HG03565 (cell line): ENCODE measurements at regions not wholly inside any gene's neighbourhood (a gene's known extent, or its start where the extent isn't known, plus 50 kb on each side); places are given as distances from the start of the nearest gene placed in this dataset.
A peak's percentile ranks its signal among the peaks of the same experiment; 100 is the strongest.

ENCODE experiments used
- ATAC-seq: cut with Tn5 transposase; IDR thresholded peaks from one replicate; pipeline ENCODE4 v1.9.1; 2021; ENCODE audit warnings: mild to moderate bottlenecking, moderate library complexity; ENCODE audit not compliant: unreplicated experiment

GRCh38 chr5:89286320-89286719, 403.3 kb upstream of the MEF2C start:
- ATAC-seq, result no peak

- ATAC-seq, result no peak
Observed at GRCh38 chr5:89283728-89284493, 400.9 kb upstream of the MEF2C start.

DNA sequence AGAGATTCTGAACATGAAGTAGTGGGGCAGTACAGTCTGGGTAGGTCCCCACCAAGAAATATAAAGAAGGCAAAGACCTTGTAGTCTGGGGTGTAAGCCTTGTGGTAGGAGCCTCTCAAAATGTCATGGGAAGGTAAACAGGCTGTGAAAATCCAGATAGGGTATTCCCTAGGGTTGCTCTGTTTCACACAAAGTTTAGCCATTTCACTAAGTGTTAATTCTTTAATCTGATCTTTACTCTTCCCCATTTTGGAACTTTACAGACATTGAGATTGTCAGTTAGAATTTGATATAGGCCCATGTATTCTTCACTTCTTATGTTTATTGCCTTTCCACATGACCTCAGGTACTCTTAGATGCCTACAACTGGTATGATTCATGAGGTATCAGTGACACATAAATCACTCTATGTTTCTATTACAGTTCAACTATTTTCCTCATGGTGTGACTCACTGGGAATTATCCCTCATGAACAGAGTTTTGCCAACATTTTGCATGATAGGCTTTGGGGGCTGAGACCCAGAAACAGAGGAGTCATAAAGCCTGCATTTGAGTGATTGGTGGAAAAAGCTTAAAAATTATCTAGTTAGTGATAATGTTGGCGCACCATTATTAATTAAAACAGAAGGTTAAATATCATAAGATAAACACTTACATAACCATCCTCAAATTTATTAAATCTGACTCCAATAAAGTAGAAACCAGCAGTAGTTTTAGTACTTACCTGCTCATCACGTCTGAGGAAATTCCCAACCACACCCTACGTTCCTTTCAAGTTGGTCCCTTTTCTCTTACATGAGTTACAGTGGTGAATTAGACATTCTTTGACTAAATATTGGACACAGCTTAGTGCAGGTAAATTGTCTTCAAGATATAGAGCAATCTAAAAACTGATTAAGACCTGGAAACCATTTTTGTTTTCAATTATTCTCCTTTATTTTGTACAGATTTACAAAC, 399.8 kb upstream of the MEF2C start:
- ATAC-seq, result peak; percentile 29

DNA sequence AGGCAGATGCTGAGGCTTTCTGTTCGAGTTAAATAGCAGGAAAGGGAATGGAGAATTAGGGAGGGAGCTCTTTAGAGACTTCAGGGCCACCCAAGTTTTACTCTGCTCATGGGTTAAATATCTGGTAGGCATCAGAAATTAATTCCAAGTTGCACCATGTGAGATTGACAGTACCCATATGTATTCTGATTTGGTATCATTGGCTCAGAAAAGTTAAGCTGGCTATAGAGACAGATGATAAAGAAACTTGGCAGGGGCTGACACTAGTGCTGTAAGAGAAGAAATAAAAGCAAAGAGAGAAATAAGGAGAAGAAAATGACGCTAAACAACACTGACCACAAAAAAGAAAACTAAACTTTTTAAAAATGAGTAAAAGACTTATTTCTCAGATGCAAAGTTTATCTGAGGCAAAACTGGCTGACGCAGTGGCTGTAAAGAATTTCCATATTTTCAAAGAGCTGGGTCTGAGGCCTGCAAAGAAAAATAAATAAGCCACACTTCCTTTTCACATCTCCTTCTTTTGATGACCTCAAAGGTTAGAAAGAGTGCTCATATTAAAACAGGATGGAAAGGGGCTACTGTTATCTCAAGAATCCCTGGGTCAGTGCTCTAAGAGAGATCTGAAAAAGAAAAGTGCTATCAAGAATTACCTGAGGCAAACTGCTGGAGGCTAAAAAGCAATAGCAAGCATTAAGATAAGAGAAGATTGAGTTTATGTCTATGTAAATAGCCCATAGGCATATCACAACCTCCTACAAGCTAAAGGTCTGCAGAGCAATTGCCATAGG, 399.0 kb upstream of the MEF2C start:
- peak; percentile 13 for ATAC-seq

DNA sequence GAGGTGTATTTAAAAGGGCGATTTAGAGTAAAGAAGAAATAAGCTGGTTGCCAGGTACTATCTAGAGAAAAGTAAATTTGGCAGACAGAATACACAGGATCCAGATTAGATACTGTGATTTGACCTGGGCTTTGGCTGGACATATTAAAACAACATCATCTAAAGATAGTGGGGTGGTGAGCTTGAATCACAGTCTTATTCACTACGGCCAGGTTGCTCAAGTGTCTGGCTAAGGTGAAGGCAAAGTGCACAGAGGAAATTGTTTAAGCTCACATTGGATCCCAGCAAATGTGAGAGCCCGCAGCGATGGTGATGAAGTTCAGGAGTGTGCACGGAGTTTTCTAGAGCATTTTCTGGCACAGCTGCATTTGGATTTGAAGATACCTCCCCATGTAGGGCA, 398.2 kb upstream of the MEF2C start:
- ATAC-seq, result no peak

DNA sequence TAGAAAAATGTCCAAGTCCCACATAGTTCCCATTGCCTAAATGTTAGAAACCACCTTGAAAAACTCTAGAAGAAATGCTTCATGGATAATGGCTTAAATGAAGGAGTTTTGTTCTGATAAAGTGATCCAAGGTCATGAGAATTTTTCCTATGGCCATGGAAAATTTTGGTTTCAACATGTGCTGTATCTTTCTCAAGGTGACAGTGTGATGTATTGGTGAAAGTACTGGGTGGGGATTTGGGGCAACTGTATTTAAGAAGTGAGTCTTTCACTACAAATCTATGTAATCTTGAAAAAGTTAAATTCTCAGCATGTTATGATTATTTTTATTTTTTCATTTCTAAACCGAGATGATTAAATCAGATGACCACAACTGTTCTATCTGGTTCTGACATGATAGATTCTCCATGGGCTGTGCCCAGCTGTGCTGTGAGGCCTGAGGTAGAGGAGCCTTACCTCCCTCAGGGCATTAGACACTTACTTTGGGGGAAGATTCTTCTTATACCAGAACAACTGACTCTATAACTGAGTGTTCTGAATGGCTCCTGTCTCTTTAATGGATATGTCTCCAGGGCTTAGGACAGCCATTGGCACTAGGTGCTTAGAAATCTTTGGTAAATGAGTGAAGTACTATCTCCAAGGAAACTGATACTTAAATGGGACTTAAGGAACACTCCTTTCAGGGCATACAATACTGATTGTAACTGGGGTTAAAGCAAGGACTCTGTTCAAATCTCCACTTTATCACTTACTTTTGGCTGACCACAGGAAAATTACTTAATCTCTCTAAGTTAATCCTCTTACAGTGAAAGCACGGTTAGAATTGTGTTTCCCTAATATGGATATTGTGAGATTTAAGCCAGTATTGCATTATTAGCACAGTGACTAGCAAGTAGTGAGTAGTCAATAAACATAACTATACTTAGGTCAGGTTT, 397.4 kb upstream of the MEF2C start:
- ATAC-seq, result no peak

DNA sequence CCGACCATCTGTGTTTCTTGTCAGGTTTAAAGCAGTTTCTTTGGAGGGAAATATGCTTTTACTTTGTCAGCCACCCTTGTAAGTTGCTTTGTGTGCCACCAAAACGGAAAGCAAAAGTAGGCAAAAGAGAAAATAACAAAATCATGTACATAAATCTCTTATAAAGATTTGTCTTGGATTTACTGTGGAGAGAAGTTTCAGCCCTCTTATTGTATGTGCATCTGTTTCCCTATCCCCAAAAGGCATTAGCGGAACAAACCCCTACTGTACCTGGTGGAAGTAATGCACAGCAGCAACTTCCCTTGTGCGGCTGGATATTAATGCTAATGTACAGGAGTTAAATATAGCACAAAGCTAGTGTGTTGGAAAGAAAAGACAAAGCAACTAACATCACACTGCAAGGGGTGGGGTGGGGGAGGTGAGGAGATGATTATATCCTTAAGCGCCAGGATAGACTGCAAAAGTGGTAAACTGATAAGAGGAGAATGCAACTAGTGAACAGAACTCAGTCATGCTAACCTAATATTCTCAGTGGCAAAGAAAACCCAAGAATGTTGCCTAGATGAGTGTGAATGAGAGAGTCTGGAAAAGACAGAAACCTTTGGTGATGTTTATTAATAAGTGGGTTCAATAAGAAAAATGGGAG, 396.5 kb upstream of the MEF2C start:
- no peak for ATAC-seq

DNA sequence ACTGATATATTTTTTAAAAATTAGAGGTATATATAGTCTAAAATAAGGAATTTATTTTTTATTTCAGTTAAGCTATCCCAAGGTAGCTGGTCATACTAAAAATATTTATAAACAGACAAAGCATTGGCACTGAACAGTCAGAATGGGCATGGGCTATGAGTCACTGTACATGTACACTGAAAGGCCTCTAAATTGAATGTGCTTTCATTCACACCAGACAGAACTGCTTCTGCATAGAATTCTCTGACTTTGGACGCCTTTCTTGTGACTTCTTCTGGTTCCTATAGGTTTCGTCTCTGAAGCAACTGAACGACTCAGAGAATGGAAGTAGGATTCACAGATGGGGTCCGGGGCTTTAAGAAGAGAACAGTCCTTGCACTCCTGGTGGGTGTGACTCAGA, 394.8 kb upstream of the MEF2C start:
- ATAC-seq, result no peak

GRCh38 chr5:89276566-89277305, 393.8 kb upstream of the MEF2C start:
- ATAC-seq, result no peak

DNA sequence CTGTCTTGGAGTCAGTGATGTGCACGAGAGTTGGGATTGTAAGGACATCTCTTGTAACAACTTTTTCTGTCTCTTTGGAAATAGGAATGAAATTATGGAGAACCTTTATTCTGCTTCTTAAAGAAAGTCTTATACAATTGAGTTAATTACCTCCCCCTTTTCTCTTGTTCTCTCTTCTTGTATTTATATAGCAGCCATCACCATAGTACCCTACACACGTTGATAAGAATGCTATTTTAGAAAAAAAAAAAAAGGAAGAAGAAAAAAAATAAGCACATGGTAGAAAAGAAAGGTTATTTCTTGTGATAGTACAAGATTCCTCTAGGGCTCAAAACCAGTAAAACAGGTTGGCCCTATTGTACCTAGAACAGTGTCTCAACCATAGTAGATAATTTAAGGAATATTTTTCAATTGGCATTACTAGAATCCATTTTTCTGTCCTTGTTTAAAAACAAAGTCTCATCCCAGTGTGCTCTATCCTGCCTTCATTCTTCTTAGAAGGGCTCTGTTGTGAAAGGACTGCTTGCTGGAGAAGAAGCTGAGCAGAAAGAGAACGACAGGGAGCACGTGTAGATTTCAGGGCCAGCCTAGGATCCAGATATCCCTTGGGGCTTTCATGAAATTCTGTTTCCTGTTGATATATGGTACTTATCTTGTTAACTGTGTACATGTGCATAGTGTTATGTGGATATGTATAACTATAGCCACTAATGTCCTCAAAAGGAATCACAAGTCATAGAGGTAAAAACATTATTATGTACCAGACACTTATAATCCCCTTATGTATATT, 392.3 kb upstream of the MEF2C start:
- no peak for ATAC-seq

GRCh38 chr5:89273289-89273688, 390.3 kb upstream of the MEF2C start:
- no peak for ATAC-seq

DNA sequence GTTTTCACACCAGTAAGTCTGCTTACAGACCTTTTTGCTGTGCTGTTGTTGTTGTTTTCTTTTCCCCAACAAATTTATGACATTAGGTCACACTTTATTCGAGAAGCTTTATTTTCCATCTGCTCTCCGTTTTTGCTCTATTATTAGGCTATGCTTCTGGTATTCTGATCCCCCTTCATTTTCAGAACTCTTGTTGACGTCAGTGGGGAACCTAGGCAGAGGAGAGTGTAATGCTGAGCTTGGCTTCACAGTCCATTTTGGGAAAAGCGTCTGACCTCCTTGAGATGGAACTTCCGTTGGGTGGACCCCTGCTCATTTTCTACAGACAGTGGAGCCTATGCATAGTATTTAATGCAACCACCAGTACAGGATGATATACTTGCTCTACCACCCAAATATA, 387.9 kb upstream of the MEF2C start:
- ATAC-seq, result no peak

- no peak for ATAC-seq
Observed at GRCh38 chr5:89269721-89270120, 386.7 kb upstream of the MEF2C start.

DNA sequence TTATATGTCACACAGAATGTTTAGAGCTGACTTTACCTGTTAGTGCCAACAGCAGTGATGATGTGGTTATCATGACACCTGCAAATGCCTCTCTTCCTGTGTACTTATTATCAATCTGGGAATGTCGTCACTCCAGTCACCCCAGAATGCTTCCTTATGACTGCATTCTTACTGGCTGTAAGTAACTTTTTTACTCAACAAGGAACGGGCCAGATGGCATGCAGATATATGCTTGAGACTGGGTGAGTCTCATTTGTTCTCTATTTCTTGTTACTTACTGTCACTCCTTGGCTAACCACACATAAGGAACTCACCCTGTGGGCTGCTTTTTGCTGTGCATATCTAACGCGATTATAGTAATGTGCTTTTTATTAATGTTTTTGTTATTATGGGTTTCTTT, 385.5 kb upstream of the MEF2C start:
- ATAC-seq, result no peak

- no peak for ATAC-seq
Observed at GRCh38 chr5:89267788-89268187, 384.8 kb upstream of the MEF2C start.

- no peak for ATAC-seq
Observed at GRCh38 chr5:89265511-89266179, 382.7 kb upstream of the MEF2C start.

- no peak for ATAC-seq
Observed at GRCh38 chr5:89263846-89264245, 380.9 kb upstream of the MEF2C start.

GRCh38 chr5:89262030-89262429, 379.0 kb upstream of the MEF2C start:
- ATAC-seq, result no peak
